ENCODE measurements at regions not wholly inside any gene's neighbourhood (a gene's known extent, or its start where the extent isn't known, plus 50 kb on each side); places are given as distances from the start of the nearest gene placed in this dataset.

GRCh38 chr4:62293551-62293950 lies 1093.4 kb downstream of the ADGRL3 start:
- DNase-seq, result no peak

- no peak for DNase-seq
Observed at GRCh38 chr4:62292911-62293310, 1092.8 kb downstream of the ADGRL3 start.

- DNase-seq, result no peak
Observed at GRCh38 chr4:62288808-62289541, 1088.8 kb downstream of the ADGRL3 start.

GRCh38 chr4:62285026-62285425 lies 1084.9 kb downstream of the ADGRL3 start:
- DNase-seq, result no peak

- DNase-seq, result no peak
Observed at GRCh38 chr4:62279689-62280088, 1079.6 kb downstream of the ADGRL3 start.

GRCh38 chr4:62275470-62275869 lies 1075.3 kb downstream of the ADGRL3 start:
- DNase-seq, result no peak

- DNase-seq, result no peak
Observed at GRCh38 chr4:62274782-62275181, 1074.7 kb downstream of the ADGRL3 start.

GRCh38 chr4:62271107-62271506 lies 1071.0 kb downstream of the ADGRL3 start:
- DNase-seq, result no peak

GRCh38 chr4:62269918-62270317 lies 1069.8 kb downstream of the ADGRL3 start:
- no peak for DNase-seq

GRCh38 chr4:62263454-62263853 lies 1063.3 kb downstream of the ADGRL3 start:
- DNase-seq, result no peak

- DNase-seq, result no peak
Observed at GRCh38 chr4:62262676-62263075, 1062.5 kb downstream of the ADGRL3 start.

GRCh38 chr4:62260254-62260653 lies 1060.1 kb downstream of the ADGRL3 start:
- no peak for DNase-seq

GRCh38 chr4:62256479-62256878 lies 1056.4 kb downstream of the ADGRL3 start:
- DNase-seq, result no peak

GRCh38 chr4:62252728-62253127 lies 1052.6 kb downstream of the ADGRL3 start:
- no peak for DNase-seq

GRCh38 chr4:62250100-62250499 lies 1050.0 kb downstream of the ADGRL3 start:
- no peak for DNase-seq

GRCh38 chr4:62243895-62244294 lies 1043.8 kb downstream of the ADGRL3 start:
- no peak for DNase-seq

- DNase-seq, result no peak
Observed at GRCh38 chr4:62235911-62236310, 1035.8 kb downstream of the ADGRL3 start.

- DNase-seq, result no peak
Observed at GRCh38 chr4:62232814-62233213, 1032.7 kb downstream of the ADGRL3 start.

- DNase-seq, result no peak
Observed at GRCh38 chr4:62231994-62232393, 1031.9 kb downstream of the ADGRL3 start.

GRCh38 chr4:62226082-62226481 lies 1026.0 kb downstream of the ADGRL3 start:
- no peak for DNase-seq

GRCh38 chr4:62222121-62222520 lies 1022.0 kb downstream of the ADGRL3 start:
- DNase-seq, result no peak

- no peak for DNase-seq
Observed at GRCh38 chr4:62210486-62210885, 1010.4 kb downstream of the ADGRL3 start.

- no peak for DNase-seq
Observed at GRCh38 chr4:62209757-62210485, 1009.8 kb downstream of the ADGRL3 start.

GRCh38 chr4:62208921-62209320 lies 1008.8 kb downstream of the ADGRL3 start:
- no peak for DNase-seq

- DNase-seq, result no peak
Observed at GRCh38 chr4:62204136-62204535, 1004.0 kb downstream of the ADGRL3 start.

All from 8988T (cell line).